ENCODE measurements at regions not wholly inside any gene's neighbourhood (a gene's known extent, or its start where the extent isn't known, plus 50 kb on each side); places are given as distances from the start of the nearest gene placed in this dataset.

DNA sequence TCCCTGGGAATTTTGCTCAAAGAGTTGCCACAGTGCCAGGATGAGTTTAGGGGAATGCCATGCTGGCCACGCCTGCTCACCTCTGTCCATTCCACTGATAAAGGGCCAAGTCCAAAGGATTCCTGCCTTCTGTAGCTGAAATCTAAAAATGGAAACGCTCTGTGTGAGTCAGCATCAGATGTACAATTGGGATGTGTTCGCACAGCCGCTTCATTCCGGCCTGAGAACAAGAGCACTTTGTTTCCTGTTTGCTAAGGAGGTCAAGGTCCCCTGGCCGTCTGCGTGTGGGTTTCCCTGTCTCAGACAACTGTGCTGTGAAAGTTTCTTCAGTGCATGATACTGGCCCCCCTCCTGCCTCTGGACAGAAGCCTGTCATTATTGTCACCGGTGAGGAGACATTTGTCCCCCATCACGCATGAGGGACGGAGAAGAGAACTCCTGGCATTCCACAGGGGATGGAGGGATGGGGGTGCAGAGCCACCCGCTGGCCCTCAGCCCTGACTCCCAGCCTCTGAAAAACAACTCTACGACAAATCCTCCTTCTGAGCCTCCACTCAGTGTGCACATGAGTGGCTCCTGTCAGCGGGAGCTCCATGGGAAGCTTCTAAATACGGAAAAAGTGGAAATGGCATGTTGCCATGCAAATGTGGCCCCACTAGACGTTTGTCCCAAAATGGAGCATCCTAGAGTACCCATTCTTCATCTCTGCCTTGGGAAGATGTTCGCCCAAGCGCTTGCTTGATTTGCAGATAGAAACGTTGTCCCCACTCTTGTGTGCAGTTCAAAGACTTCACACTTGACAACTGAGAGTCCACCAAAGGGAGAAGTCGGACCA lies 143.5 kb upstream of the AFDN start (continued):
- peak; percentile 69; the same call in 1 of the 2 replicates for TF ChIP-seq SIN3A (IDR thresholded peaks at IDR 0.05; ENCODE audit: borderline replicate concordance, low read depth, low read length)
- peak; percentile 54; the same call in 1 of the 2 replicates for TF ChIP-seq ZNF567 (CRISPR knock-in tag; IDR thresholded peaks at IDR 0.05; ENCODE audit: borderline replicate concordance)
- TF ChIP-seq, protein P1, sequence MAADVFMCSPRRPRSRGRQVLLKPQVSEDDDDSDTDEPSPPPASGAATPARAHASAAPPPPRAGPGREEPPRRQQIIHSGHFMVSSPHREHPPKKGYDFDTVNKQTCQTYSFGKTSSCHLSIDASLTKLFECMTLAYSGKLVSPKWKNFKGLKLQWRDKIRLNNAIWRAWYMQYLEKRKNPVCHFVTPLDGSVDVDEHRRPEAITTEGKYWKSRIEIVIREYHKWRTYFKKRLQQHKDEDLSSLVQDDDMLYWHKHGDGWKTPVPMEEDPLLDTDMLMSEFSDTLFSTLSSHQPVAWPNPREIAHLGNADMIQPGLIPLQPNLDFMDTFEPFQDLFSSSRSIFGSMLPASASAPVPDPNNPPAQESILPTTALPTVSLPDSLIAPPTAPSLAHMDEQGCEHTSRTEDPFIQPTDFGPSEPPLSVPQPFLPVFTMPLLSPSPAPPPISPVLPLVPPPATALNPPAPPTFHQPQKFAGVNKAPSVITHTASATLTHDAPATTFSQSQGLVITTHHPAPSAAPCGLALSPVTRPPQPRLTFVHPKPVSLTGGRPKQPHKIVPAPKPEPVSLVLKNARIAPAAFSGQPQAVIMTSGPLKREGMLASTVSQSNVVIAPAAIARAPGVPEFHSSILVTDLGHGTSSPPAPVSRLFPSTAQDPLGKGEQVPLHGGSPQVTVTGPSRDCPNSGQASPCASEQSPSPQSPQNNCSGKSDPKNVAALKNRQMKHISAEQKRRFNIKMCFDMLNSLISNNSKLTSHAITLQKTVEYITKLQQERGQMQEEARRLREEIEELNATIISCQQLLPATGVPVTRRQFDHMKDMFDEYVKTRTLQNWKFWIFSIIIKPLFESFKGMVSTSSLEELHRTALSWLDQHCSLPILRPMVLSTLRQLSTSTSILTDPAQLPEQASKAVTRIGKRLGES (CRISPR knock-in tag; IDR thresholded peaks at IDR 0.05; ENCODE audit: borderline replicate concordance), result peak; percentile 92; the same call in 1 of the 2 replicates
- TF ChIP-seq, protein P2, sequence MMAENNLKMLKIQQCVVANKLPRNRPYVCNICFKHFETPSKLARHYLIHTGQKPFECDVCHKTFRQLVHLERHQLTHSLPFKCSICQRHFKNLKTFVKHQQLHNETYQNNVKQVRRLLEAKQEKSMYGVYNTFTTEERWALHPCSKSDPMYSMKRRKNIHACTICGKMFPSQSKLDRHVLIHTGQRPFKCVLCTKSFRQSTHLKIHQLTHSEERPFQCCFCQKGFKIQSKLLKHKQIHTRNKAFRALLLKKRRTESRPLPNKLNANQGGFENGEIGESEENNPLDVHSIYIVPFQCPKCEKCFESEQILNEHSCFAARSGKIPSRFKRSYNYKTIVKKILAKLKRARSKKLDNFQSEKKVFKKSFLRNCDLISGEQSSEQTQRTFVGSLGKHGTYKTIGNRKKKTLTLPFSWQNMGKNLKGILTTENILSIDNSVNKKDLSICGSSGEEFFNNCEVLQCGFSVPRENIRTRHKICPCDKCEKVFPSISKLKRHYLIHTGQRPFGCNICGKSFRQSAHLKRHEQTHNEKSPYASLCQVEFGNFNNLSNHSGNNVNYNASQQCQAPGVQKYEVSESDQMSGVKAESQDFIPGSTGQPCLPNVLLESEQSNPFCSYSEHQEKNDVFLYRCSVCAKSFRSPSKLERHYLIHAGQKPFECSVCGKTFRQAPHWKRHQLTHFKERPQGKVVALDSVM (CRISPR knock-in tag; IDR thresholded peaks at IDR 0.05), result peak; percentile 97
- no peak for TF ChIP-seq MLLT10 (CRISPR knock-in tag; IDR thresholded peaks at IDR 0.05)
- TF ChIP-seq NAIF1 (CRISPR knock-in tag; IDR thresholded peaks at IDR 0.05; ENCODE audit: borderline replicate concordance), result no peak
- TF ChIP-seq NFIC (IDR thresholded peaks at IDR 0.05; ENCODE audit: low read length), result no peak
- TF ChIP-seq ZNF160 (CRISPR knock-in tag; IDR thresholded peaks at IDR 0.05), result peak; percentile 95
- TF ChIP-seq, protein P3, sequence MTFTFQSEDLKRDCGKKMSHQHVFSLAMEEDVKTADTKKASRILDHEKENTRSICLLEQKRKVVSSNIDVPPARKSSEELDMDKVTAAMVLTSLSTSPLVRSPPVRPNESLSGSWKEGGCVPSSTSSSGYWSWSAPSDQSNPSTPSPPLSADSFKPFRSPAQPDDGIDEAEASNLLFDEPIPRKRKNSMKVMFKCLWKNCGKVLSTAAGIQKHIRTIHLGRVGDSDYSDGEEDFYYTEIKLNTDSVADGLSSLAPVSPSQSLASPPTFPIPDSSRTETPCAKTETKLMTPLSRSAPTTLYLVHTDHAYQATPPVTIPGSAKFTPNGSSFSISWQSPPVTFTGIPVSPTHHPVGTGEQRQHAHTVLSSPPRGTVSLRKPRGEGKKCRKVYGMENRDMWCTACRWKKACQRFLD (CRISPR knock-in tag; IDR thresholded peaks at IDR 0.05; ENCODE audit: borderline replicate concordance), result 0 out of 2 replicates have a peak, but pooled peaks have one; percentile 77
- no peak for TF ChIP-seq SUZ12 (IDR thresholded peaks at IDR 0.05; ENCODE audit: low read depth, low read length)
- TF ChIP-seq MEIS1 (CRISPR knock-in tag; IDR thresholded peaks at IDR 0.05; ENCODE audit: borderline replicate concordance), result peak; percentile 99
- no peak for TF ChIP-seq HOXA9 (CRISPR knock-in tag; IDR thresholded peaks at IDR 0.05; ENCODE audit: borderline replicate concordance)
- peak; percentile 84; the same call in 1 of the 2 replicates for TF ChIP-seq AHR (CRISPR knock-in tag; IDR thresholded peaks at IDR 0.05)
- TF ChIP-seq GABPB1 (CRISPR knock-in tag; IDR thresholded peaks at IDR 0.05), result peak; percentile 76
- TF ChIP-seq ZNF558 (CRISPR knock-in tag; IDR thresholded peaks at IDR 0.05; ENCODE audit: borderline replicate concordance), result no peak; the same call in 1 of the 2 replicates
- peak; percentile 100 for TF ChIP-seq SKI (IDR thresholded peaks at IDR 0.05; ENCODE audit: partially characterized antibody)
- TF ChIP-seq POGZ (CRISPR knock-in tag; IDR thresholded peaks at IDR 0.05), result peak; percentile 97
- TF ChIP-seq, protein P4, sequence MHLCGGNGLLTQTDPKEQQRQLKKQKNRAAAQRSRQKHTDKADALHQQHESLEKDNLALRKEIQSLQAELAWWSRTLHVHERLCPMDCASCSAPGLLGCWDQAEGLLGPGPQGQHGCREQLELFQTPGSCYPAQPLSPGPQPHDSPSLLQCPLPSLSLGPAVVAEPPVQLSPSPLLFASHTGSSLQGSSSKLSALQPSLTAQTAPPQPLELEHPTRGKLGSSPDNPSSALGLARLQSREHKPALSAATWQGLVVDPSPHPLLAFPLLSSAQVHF (CRISPR knock-in tag; IDR thresholded peaks at IDR 0.05), result no peak
- TF ChIP-seq REPIN1 (CRISPR knock-in tag; IDR thresholded peaks at IDR 0.05; ENCODE audit: borderline replicate concordance, low read depth), result peak; percentile 99; the same call in 1 of the 2 replicates
- TF ChIP-seq ZNF577 (CRISPR knock-in tag; IDR thresholded peaks at IDR 0.05; ENCODE audit: borderline replicate concordance, low read depth), result peak; percentile 69; the same call in 1 of the 2 replicates
- peak; percentile 97 for TF ChIP-seq NR2C2 (CRISPR knock-in tag; IDR thresholded peaks at IDR 0.05; ENCODE audit: borderline replicate concordance)
- no peak for TF ChIP-seq ZNF180 (CRISPR knock-in tag; IDR thresholded peaks at IDR 0.05; ENCODE audit: borderline replicate concordance, low read depth)
